GM19467 (cell line): ENCODE measurements at regions not wholly inside any gene's neighbourhood (a gene's known extent, or its start where the extent isn't known, plus 50 kb on each side); places are given as distances from the start of the nearest gene placed in this dataset.

Experiments used
- ATAC-seq: cut with Tn5 transposase; IDR thresholded peaks from one replicate; pipeline ENCODE4 v1.9.1; 2021; ENCODE audit warnings: mild to moderate bottlenecking, moderate library complexity; ENCODE audit not compliant: unreplicated experiment

DNA sequence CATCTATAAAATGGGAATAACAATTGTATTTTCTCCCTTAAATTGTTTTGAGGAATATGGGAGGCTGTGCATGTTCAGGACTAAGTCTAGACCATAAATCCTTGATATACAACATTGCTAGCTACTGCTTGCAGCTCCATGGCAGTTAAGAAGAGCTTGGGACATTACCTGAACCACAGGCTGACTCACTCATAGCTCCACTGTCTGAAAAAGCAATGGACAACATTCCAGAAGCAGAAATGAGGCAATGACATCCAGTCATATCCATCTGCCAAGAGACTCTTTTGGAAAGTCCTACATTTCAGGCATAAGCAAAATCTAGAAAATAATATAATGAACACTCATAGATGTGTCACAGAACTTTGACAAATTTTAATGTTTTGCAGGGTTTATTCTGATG is 167.3 kb upstream of the LEF1 start:
- no peak for ATAC-seq

- ATAC-seq, result no peak
These were observed 166.3 kb upstream of the LEF1 start for GRCh38 chr4:108335081-108335480.

DNA sequence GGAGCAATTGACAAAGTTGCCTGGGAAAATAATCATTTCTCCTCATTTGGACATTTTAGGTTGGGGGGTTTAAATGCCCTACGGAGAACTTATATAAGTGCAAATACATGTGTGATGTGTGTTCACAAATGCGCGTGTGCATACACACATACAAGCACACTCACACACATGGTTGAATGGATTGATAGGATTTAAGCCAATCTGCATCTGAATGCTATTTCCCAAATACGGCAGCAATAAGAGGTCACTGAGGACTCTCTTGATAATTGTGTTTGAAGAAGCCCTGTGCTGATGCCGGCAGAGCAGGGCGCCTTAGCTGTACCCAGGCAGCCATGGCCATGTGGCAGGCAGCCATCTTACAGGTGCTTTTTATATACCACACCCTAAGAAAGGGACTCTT is 165.3 kb upstream of the LEF1 start:
- ATAC-seq, result no peak

- ATAC-seq, result no peak
These were observed 164.7 kb upstream of the LEF1 start for GRCh38 chr4:108333353-108333942.

- no peak for ATAC-seq
These were observed 163.3 kb upstream of the LEF1 start for GRCh38 chr4:108331905-108332632.

DNA sequence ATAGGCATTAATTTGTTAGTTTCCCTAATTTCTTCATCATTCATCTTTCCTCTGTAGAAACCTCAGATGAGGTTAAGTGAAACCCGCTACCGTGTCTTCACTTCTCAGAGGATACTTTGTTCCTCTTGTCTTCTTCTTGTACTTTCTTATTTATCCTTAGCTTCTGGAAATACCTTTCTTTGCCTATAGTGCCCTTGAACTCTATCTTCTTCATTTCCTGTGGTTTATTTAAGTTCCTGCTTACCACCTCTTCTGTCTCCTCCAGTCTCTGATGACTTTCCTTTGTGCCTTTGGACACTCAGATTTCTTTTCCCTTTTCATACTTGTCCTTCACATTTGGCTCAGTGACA is 159.6 kb upstream of the LEF1 start:
- ATAC-seq, result no peak

GRCh38 chr4:108327642-108328382 is 159.1 kb upstream of the LEF1 start:
- no peak for ATAC-seq

- no peak for ATAC-seq
These were observed 156.8 kb upstream of the LEF1 start for GRCh38 chr4:108325561-108325960.

DNA sequence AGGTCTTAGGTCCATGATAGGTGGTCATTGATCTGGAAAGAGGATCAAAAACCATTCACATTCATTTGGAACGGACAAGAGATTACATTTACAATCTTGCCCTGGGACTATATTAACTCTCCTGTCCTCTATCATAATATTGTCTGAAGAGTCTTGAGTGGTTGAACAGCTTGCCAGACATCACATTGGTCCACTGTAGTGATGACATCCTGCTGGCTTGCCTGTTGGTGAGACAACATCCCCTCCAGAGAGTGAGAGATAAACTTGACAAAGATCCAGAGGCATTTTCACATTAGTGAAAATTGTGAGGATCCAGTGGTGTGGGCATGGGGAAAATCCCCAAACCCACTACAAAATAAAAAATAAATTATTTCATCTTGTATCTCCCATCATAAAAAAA is 155.7 kb upstream of the LEF1 start:
- no peak for ATAC-seq

DNA sequence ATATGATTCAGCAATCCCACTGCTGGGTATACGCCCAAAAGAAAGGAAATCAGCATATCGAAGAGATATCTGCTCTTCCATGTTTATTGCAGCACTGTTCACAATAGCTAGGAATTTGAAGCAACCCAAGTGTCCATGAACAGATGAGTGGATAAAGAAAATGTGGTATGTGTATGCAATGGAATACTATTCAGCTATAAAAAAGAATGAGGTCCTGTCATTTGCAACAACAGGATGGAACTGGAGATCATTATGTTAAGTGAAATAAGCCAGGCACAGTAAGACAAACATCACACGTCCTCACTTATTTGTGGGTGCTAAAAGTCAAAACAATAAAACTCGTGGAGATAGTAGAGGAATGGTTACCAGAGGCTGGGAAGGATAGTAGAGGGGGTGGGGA is 153.8 kb upstream of the LEF1 start:
- ATAC-seq, result no peak

DNA sequence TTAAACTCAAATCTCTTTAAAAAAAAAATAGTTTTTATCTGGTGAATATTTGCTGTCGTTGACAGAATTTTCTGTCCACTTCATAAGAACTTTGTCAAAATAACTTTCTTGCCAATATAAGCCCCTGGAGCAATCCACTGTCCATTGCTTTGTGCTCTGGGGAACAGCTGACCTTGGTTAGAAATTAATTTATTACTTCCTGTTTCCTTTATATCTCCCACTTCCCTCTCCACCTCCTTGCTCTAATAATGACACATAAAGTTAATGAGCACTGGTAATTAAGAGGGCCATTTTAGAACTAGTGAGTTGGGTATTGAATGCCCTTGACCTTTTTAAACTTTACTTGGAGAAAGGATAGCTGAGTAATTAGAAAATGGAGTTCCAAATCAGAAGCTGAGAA is 151.3 kb upstream of the LEF1 start:
- no peak for ATAC-seq

DNA sequence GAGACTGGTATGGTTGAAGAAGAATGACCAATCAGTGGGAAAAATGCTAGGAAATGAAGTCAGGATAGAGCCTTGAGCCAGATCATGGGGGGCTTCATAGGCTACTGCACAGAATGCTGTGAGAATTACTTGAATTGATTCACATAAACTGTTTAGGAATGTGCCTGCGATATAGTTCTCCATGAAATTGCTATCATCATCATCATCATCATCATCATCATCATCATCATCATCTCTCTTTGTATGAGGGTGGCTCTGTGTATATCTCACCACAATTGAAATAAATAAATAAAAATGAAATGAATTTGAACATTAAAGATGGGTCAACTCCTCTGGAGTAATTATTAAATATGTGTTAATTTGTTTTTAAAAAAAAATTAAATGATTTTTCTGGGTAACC is 148.6 kb upstream of the LEF1 start:
- ATAC-seq, result no peak

- no peak for ATAC-seq
These were observed 147.0 kb upstream of the LEF1 start for GRCh38 chr4:108315694-108316093.

GRCh38 chr4:108314900-108315589 is 146.3 kb upstream of the LEF1 start:
- no peak for ATAC-seq

- ATAC-seq, result no peak
These were observed 145.0 kb upstream of the LEF1 start for GRCh38 chr4:108313546-108314339.

DNA sequence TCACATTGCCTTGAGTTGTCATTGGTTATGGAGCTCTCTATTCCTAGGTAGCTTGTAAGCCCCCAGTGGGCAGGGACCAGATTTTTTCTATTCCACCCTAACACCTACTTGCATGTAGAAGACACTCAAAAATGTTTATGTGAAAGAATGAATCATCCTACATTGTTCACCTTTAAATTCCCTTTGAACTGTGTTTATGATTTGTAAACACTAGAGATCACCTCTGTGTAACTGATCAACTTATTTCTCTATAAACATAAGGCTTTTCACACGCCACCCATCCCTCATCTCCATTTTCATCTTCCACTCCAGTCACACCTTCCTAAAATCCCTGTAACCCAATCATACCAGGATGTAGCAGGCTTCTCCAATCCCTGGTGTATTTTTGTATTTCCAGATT is 142.6 kb upstream of the LEF1 start:
- ATAC-seq, result no peak

- ATAC-seq, result no peak
These were observed 134.9 kb upstream of the LEF1 start for GRCh38 chr4:108303488-108304177.

DNA sequence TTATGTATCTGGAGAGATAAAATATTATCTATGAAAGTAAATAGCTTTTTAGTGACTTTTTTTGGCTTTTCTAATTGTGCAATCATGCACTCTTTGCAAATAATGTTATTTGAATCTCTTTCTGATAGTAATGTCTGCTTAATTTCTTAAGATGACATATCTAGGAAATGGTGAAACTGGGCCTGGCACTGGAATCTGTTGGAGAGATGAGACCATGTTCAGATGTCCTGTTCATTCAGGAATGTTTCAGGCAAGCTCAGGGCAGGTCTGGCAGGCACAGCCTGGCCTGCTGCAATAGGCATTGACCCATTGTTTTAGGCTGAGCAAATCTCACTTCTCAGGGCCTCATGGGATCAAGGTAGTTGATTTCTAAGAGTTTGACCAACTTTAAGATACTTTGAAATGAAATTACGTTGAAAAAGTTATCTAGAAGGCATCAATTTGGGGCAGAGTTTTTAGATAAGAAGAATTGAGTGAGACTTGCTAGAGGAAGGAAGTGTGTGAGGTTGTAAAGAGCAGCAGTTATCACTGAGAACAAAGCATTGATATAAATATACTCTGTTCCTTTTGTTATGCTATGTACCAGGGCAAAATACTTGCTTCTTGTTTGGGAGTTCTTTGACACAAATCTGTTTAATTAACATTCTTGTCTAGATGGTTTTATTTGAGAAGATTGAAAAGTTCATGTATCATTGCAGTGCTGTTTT is 133.0 kb upstream of the LEF1 start:
- no peak for ATAC-seq

- no peak for ATAC-seq
These were observed 128.9 kb upstream of the LEF1 start for GRCh38 chr4:108297605-108298004.

GRCh38 chr4:108292229-108292628 is 123.5 kb upstream of the LEF1 start:
- ATAC-seq, result no peak
